H1 (cell line): ENCODE measurements at regions not wholly inside any gene's neighbourhood (a gene's known extent, or its start where the extent isn't known, plus 50 kb on each side); places are given as distances from the start of the nearest gene placed in this dataset.

Experiments
- NRF1 ChIP-seq: IDR thresholded peaks from 2 replicates; pipeline ENCODE4 v1.6.1; 2011; ENCODE audit warnings: mild to moderate bottlenecking, low read depth, low read length, improper control_type of control experiment
- TF ChIP-seq, protein P1 (sequence below): IDR thresholded peaks from 2 replicates; pipeline ENCODE4 v1.6.1; 2012; ENCODE audit warnings: low read length, inconsistent platforms

DNA sequence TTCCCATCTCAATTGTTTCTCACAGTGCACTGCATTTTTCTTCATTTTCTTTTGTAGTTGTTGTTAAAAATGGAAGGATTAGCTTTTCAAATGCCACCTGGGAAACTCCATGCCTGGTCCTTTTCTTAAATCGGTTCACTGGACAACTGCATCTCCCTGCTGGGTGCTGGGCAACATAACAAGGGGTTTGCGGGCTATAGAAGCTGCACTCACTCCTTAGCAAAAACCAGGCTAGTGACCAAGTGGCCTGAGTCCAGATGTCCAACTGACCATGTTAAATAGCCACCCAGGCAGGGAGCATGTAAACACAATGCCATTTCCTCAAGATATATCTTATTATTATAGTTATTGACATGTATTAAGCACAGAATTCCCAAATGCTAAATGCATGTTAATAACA, 264.9 kb downstream of the ICOS start (continued):
- TF ChIP-seq, protein P1, sequence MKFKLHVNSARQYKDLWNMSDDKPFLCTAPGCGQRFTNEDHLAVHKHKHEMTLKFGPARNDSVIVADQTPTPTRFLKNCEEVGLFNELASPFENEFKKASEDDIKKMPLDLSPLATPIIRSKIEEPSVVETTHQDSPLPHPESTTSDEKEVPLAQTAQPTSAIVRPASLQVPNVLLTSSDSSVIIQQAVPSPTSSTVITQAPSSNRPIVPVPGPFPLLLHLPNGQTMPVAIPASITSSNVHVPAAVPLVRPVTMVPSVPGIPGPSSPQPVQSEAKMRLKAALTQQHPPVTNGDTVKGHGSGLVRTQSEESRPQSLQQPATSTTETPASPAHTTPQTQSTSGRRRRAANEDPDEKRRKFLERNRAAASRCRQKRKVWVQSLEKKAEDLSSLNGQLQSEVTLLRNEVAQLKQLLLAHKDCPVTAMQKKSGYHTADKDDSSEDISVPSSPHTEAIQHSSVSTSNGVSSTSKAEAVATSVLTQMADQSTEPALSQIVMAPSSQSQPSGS = no peak
- TF ChIP-seq NRF1 = no peak
